ENCODE measurements at regions not wholly inside any gene's neighbourhood (a gene's known extent, or its start where the extent isn't known, plus 50 kb on each side); places are given as distances from the start of the nearest gene placed in this dataset.

DNA sequence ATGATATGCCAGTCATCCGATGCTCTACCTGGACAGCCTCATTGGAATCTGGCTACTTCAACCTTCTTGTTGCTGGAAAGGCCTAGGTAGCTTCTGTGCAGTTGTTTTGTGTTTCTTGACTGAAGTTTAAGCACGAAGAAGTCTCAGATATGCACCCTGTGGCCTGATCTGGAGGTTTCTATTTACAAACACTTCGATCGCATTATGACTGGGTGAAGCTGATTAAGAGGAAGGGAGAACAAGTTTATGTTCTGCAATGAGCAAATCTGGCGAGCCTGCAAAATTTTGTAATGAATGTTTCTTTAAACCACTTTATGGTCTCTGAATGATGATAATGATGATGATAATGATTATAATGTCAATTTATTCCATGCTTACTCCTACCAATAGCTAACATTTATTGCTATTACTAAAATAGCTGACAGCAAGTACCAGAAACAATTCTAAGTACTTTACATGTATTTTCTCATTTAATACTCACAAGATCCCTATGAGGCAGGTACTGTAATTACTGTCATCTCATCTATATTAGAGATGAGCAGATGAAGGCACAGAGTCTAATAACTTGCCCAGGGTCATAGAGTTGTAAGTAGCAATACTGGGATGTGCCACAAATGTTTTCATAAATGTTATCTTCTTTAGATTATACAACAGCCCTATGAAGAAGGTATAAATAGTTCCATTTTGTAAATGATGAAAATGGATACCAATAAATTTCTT is 126.1 kb upstream of the UST start:
- H3K4me3 ChIP-seq (replicated peaks; ENCODE audit: insufficient read depth, low read length), result no peak overlapping the region
- H3K27me3 ChIP-seq (ENCODE audit: insufficient read depth, poor library complexity, severe bottlenecking), result peaks cover 9% of the 10 kb centered on the region
- TF ChIP-seq GABPA (IDR thresholded peaks at IDR 0.05; ENCODE audit: low read depth), result no peak
- TF ChIP-seq, protein P1, sequence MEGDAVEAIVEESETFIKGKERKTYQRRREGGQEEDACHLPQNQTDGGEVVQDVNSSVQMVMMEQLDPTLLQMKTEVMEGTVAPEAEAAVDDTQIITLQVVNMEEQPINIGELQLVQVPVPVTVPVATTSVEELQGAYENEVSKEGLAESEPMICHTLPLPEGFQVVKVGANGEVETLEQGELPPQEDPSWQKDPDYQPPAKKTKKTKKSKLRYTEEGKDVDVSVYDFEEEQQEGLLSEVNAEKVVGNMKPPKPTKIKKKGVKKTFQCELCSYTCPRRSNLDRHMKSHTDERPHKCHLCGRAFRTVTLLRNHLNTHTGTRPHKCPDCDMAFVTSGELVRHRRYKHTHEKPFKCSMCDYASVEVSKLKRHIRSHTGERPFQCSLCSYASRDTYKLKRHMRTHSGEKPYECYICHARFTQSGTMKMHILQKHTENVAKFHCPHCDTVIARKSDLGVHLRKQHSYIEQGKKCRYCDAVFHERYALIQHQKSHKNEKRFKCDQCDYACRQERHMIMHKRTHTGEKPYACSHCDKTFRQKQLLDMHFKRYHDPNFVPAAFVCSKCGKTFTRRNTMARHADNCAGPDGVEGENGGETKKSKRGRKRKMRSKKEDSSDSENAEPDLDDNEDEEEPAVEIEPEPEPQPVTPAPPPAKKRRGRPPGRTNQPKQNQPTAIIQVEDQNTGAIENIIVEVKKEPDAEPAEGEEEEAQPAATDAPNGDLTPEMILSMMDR (IDR thresholded peaks at IDR 0.05; ENCODE audit: insufficient read depth, low read length), result no peak
- TF ChIP-seq POLR2AphosphoS5 (IDR thresholded peaks at IDR 0.05; ENCODE audit: low read depth), result no peak
- no peak for TF ChIP-seq SPI1 (IDR thresholded peaks at IDR 0.05; ENCODE audit: borderline replicate concordance, low read depth)
- TF ChIP-seq REST (IDR thresholded peaks at IDR 0.05; ENCODE audit: insufficient replicate concordance, low read depth), result no peak
- H3K27ac ChIP-seq (replicated peaks), result no peak overlapping the region
- no peak for DNase-seq (ENCODE audit: low read depth in 1 of 2, low spot score in 1 of 2)

- no peak overlapping the region for H3K27ac ChIP-seq (replicated peaks)
- DNase-seq (ENCODE audit: low read depth in 1 of 2, low spot score in 1 of 2), result no peak
- peaks cover 4% of the 10 kb centered on the region for H3K27me3 ChIP-seq (ENCODE audit: insufficient read depth, poor library complexity, severe bottlenecking)
- no peak for TF ChIP-seq SPI1 (IDR thresholded peaks at IDR 0.05; ENCODE audit: borderline replicate concordance, low read depth)
- TF ChIP-seq GABPA (IDR thresholded peaks at IDR 0.05; ENCODE audit: low read depth), result no peak
- no peak for TF ChIP-seq POLR2AphosphoS5 (IDR thresholded peaks at IDR 0.05; ENCODE audit: low read depth)
- TF ChIP-seq, protein P1 (IDR thresholded peaks at IDR 0.05; ENCODE audit: insufficient read depth, low read length), result no peak
- no peak for TF ChIP-seq REST (IDR thresholded peaks at IDR 0.05; ENCODE audit: insufficient replicate concordance, low read depth)
- no peak overlapping the region for H3K4me3 ChIP-seq (replicated peaks; ENCODE audit: insufficient read depth, low read length)
These were observed 121.2 kb upstream of the UST start for GRCh38 chr6:148625609-148626008.

DNA sequence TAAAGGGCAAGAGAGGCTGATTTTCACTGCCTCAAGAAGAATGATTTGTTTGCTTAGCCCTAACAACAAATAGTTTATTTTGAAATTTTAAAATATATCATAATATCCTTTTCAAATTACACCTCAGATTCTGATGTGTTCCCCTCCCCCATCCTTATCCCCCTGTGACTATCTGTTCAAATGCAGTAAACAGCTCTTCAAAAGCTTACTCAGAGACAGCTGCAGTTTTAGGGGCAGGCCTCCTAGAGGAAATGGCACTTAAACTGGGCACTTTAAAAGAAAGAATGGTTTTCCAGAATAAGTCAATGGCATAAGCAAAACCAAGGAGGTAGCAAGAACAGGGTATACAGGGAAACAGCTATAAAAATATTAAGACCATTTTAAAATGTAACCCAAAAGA is 118.6 kb upstream of the UST start:
- Histone ChIP-seq H3K27ac (replicated peaks) (no peak overlapping the region), H3K4me3 (replicated peaks; ENCODE audit: insufficient read depth, low read length) (no peak overlapping the region), H3K27me3 (ENCODE audit: insufficient read depth, poor library complexity, severe bottlenecking) (peaks cover 2% of the 10 kb centered on the region)
- DNase-seq (ENCODE audit: low read depth in 1 of 2, low spot score in 1 of 2), result no peak
- TF ChIP-seq GABPA (IDR thresholded peaks at IDR 0.05; ENCODE audit: low read depth), result no peak
- TF ChIP-seq, protein P1 (IDR thresholded peaks at IDR 0.05; ENCODE audit: insufficient read depth, low read length), result no peak
- TF ChIP-seq REST (IDR thresholded peaks at IDR 0.05; ENCODE audit: insufficient replicate concordance, low read depth), result no peak
- TF ChIP-seq POLR2AphosphoS5 (IDR thresholded peaks at IDR 0.05; ENCODE audit: low read depth), result no peak
- no peak for TF ChIP-seq SPI1 (IDR thresholded peaks at IDR 0.05; ENCODE audit: borderline replicate concordance, low read depth)
